Retinal pigment epithelial cell (primary cell): ENCODE measurements at regions not wholly inside any gene's neighbourhood (a gene's known extent, or its start where the extent isn't known, plus 50 kb on each side); places are given as distances from the start of the nearest gene placed in this dataset.

Source experiments
- DNase-seq: peaks from one replicate; pipeline ENCODE4 v3.0.0-alpha.2; 2010; ENCODE audit warnings: low read depth
- H3K4me3 ChIP-seq: 2 replicates; pipeline ENCODE4 v1.5.1; 2011; ENCODE audit warnings: mild to moderate bottlenecking, low read length, control low read depth, moderate library complexity
- CTCF ChIP-seq: conservative IDR thresholded peaks from 2 replicates; pipeline ENCODE4 v1.5.1; 2011; ENCODE audit warnings: low read depth, low read length, control low read depth, inconsistent platforms

- no peak overlapping the region for H3K4me3 ChIP-seq
- peak; percentile 86 for DNase-seq
- TF ChIP-seq CTCF: peak; percentile 7
Measured at GRCh38 chr2:216775043-216775453, 79.7 kb upstream of the IGFBP5 start.

DNA sequence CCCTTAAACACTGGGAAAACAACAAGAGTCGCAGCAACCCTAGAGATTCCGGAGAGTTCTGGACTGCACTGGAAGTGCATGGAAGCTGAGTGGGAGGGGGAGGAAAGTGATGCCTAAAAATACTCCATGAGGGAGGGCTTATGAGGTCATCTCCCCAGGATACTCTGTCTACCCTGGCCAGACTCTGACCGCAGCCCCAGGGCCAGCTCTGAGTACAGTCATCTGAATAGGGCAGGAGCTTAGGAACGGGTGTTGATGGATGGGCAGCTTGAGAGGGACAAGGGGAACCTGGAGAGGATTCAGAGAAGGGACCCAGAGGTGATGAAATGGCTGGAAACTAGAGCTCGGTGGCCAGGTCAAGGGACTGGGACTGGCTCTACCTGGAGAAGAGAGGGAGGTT is 79.3 kb upstream of the IGFBP5 start:
- no peak overlapping the region for H3K4me3 ChIP-seq

DNA sequence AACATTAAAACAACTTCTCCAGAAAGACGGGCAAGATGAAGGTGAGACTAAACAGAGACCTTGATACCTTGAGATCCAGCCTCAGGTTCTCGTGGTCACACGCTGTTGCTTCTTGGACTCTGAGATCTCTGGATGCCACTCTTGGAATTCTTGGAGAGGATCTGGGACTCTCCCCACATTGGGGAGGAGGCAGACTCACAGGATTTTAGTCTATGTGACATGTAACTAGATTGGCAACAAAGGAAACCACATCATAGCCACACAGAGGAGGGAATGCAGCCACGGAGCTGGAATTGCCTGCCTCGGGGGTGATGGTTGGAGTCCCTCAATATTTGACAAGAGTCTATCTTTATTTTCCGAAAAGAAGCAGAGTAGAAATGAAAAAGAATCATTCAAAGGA is 78.8 kb upstream of the IGFBP5 start:
- DNase-seq: no peak
- TF ChIP-seq CTCF: no peak
- H3K4me3 ChIP-seq: no peak overlapping the region

More for the DNA sequence above, 79.3 kb upstream of the IGFBP5 start:
- no peak for TF ChIP-seq CTCF
- no peak for DNase-seq

GRCh38 chr2:216773072-216773471 is 77.7 kb upstream of the IGFBP5 start:
- no peak overlapping the region for H3K4me3 ChIP-seq
- TF ChIP-seq CTCF: no peak
- DNase-seq: no peak

- TF ChIP-seq CTCF: no peak
- DNase-seq: no peak
- H3K4me3 ChIP-seq: no peak overlapping the region
Measured at GRCh38 chr2:216770717-216771116, 75.4 kb upstream of the IGFBP5 start.

DNA sequence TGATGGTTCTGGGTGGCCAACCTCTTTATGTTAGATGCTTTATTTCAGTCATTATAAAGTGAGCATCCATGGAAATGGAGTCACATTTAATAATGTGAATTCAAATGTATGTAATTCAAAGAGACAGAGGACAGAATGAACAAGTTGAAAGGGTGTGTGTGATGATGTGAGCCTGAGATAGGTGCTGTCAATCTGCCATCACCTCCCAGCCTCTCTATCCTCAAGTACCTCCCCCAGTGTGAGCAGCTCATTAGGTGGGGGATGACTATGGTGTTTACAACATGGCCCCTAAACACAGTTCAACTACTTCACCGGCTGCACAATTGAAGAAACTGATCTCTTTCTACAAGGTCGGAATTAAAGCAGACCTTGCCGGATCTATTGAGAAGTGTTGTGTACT is 74.7 kb upstream of the IGFBP5 start:
- DNase-seq: no peak
- no peak for TF ChIP-seq CTCF
- no peak overlapping the region for H3K4me3 ChIP-seq

DNA sequence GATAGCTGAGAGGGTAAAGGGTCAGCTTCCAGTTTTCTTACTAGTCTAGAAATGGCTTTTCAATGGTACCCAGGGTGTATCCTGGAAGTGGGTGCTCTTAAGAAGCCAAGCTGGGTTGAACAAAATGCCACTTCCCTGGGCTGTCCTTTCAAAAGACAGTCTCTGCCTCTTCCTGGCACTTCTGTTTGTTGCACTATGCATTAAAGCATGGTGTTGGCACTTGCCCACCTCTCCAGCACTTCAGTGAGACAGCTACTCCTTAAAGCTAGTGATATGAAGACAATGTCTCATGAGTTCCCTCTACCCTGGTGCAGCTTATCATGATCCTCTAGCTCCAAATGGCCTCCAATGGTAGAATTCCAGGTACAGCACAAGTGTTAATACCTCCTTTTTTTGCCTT is 74.3 kb upstream of the IGFBP5 start:
- no peak for TF ChIP-seq CTCF
- no peak for DNase-seq
- H3K4me3 ChIP-seq: no peak overlapping the region
